Mucosa of rectum (tissue), 2 donors: ENCODE measurements at regions not wholly inside any gene's neighbourhood (a gene's known extent, or its start where the extent isn't known, plus 50 kb on each side); places are given as distances from the start of the nearest gene placed in this dataset.

Experiments used
- H3K27ac ChIP-seq, 2 donors: one replicate each; pipeline ENCODE4 v1.7.0; 2013; ENCODE audit warnings: inconsistent platforms in 2 of 2, low read depth in 2 of 2, low read length in 2 of 2
- H3K27me3 ChIP-seq, 2 donors: one replicate each; pipeline ENCODE4 v1.7.0; 2013; ENCODE audit warnings: low read length in 2 of 2; ENCODE audit not compliant: control insufficient read depth in 2 of 2, insufficient read depth in 2 of 2
- H3K36me3 ChIP-seq, 2 donors: one replicate each; pipeline ENCODE4 v1.7.0; 2013; ENCODE audit warnings: low read length in 2 of 2; ENCODE audit not compliant: control insufficient read depth in 2 of 2, insufficient read depth in 2 of 2
- H3K4me1 ChIP-seq, 2 donors: one replicate each; pipeline ENCODE4 v1.7.0; 2013; ENCODE audit warnings: low read length in 2 of 2, mild to moderate bottlenecking in 1 of 2; ENCODE audit not compliant: control insufficient read depth in 2 of 2, insufficient read depth in 2 of 2
- H3K4me3 ChIP-seq, 2 donors: one replicate each; pipeline ENCODE4 v1.7.0; 2013; ENCODE audit warnings: low read length in 2 of 2
- H3K9ac ChIP-seq, 2 donors: one replicate each; pipeline ENCODE4 v1.7.0; 2013; ENCODE audit warnings: low read length in 2 of 2, low read depth in 1 of 2, mild to moderate bottlenecking in 1 of 2
- H3K9me3 ChIP-seq, 2 donors: one replicate each; pipeline ENCODE4 v1.7.0; 2013; ENCODE audit warnings: low read length in 2 of 2; ENCODE audit not compliant: control insufficient read depth in 2 of 2
- donor health status: healthy.
- donor health status: Normal muscosa, but diverticular disease.

- Histone ChIP-seq H3K36me3 (no peaks in the 10 kb centered on the region), H3K9ac (no peak overlapping the region), H3K4me1 (peaks cover 0 to 4% of the 10 kb centered on the region in 2 donors), H3K27ac (no peak overlapping the region), H3K9me3 (no peaks in the 10 kb centered on the region), H3K27me3 (no peaks in the 10 kb centered on the region), H3K4me3 (no peak overlapping the region)
Measured at GRCh38 chr15:31455499-31455898, 128.9 kb downstream of the KLF13 start.

- Histone ChIP-seq H3K9ac (no peak overlapping the region), H3K4me3 (no peak overlapping the region), H3K36me3 (no peaks in the 10 kb centered on the region), H3K27ac (peak overlapping the region in 1 of 2 donors; percentile 11), H3K9me3 (no peaks in the 10 kb centered on the region), H3K27me3 (no peaks in the 10 kb centered on the region), H3K4me1 (peaks cover 0 to 4% of the 10 kb centered on the region in 2 donors)
Measured at GRCh38 chr15:31456354-31457060, 129.9 kb downstream of the KLF13 start.

GRCh38 chr15:31457161-31457560 is 130.5 kb downstream of the KLF13 start:
- no peak overlapping the region for H3K4me3 ChIP-seq
- H3K9ac ChIP-seq: no peak overlapping the region
- H3K27me3 ChIP-seq: no peaks in the 10 kb centered on the region
- H3K4me1 ChIP-seq: peaks cover 0 to 4% of the 10 kb centered on the region in 2 donors
- H3K9me3 ChIP-seq: no peaks in the 10 kb centered on the region
- peak overlapping the region in 1 of 2 donors; percentile 11 for H3K27ac ChIP-seq
- no peaks in the 10 kb centered on the region for H3K36me3 ChIP-seq

- peak overlapping the region; percentile 11 to 45 for H3K27ac ChIP-seq
Measured at GRCh38 chr15:31457631-31458526, 131.2 kb downstream of the KLF13 start.

GRCh38 chr15:31458596-31459399 is 132.2 kb downstream of the KLF13 start:
- Histone ChIP-seq H3K4me1 (peaks cover 0 to 11% of the 10 kb centered on the region in 2 donors), H3K9ac (no peak overlapping the region), H3K36me3 (no peaks in the 10 kb centered on the region), H3K27ac (peak overlapping the region in 1 of 2 donors; percentile 45), H3K27me3 (no peaks in the 10 kb centered on the region), H3K9me3 (no peaks in the 10 kb centered on the region), H3K4me3 (no peak overlapping the region)

More at GRCh38 chr15:31457631-31458526, 131.2 kb downstream of the KLF13 start:
- no peak overlapping the region for H3K9ac ChIP-seq
- no peaks in the 10 kb centered on the region for H3K27me3 ChIP-seq
- H3K4me1 ChIP-seq: peaks cover 0 to 7% of the 10 kb centered on the region in 2 donors
- no peaks in the 10 kb centered on the region for H3K36me3 ChIP-seq
- H3K4me3 ChIP-seq: no peak overlapping the region
- H3K9me3 ChIP-seq: no peaks in the 10 kb centered on the region

GRCh38 chr15:31459400-31459748 is 132.7 kb downstream of the KLF13 start:
- H3K36me3 ChIP-seq: no peaks in the 10 kb centered on the region
- H3K4me3 ChIP-seq: no peak overlapping the region
- H3K4me1 ChIP-seq: peaks cover 5 to 17% of the 10 kb centered on the region in 2 donors
- H3K27ac ChIP-seq: no peak overlapping the region
- no peak overlapping the region for H3K9ac ChIP-seq
- no peaks in the 10 kb centered on the region for H3K9me3 ChIP-seq
- H3K27me3 ChIP-seq: no peaks in the 10 kb centered on the region

- no peak overlapping the region for H3K4me3 ChIP-seq
- peaks cover 17 to 34% of the 10 kb centered on the region in 2 donors for H3K4me1 ChIP-seq
- H3K36me3 ChIP-seq: no peaks in the 10 kb centered on the region
- H3K9ac ChIP-seq: no peak overlapping the region
- no peaks in the 10 kb centered on the region for H3K9me3 ChIP-seq
- H3K27me3 ChIP-seq: no peaks in the 10 kb centered on the region
- no peak overlapping the region for H3K27ac ChIP-seq
Measured at GRCh38 chr15:31461375-31461774, 134.7 kb downstream of the KLF13 start.

GRCh38 chr15:31461911-31462480 is 135.4 kb downstream of the KLF13 start:
- H3K9me3 ChIP-seq: no peaks in the 10 kb centered on the region
- no peak overlapping the region for H3K27ac ChIP-seq
- no peaks in the 10 kb centered on the region for H3K36me3 ChIP-seq
- H3K27me3 ChIP-seq: no peaks in the 10 kb centered on the region
- no peak overlapping the region for H3K4me3 ChIP-seq
- no peak overlapping the region for H3K9ac ChIP-seq
- H3K4me1 ChIP-seq: peaks cover 22 to 34% of the 10 kb centered on the region in 2 donors

GRCh38 chr15:31463521-31464102 is 137.0 kb downstream of the KLF13 start:
- Histone ChIP-seq H3K27me3 (no peaks in the 10 kb centered on the region), H3K36me3 (no peaks in the 10 kb centered on the region), H3K4me1 (peaks cover 22 to 31% of the 10 kb centered on the region in 2 donors), H3K9me3 (no peaks in the 10 kb centered on the region), H3K27ac (peak overlapping the region; percentile 93 to 97), H3K4me3 (peak overlapping the region; percentile 28 to 54), H3K9ac (peak overlapping the region; percentile 44 to 63)
